ENCODE measurements at regions not wholly inside any gene's neighbourhood (a gene's known extent, or its start where the extent isn't known, plus 50 kb on each side); places are given as distances from the start of the nearest gene placed in this dataset.

DNA sequence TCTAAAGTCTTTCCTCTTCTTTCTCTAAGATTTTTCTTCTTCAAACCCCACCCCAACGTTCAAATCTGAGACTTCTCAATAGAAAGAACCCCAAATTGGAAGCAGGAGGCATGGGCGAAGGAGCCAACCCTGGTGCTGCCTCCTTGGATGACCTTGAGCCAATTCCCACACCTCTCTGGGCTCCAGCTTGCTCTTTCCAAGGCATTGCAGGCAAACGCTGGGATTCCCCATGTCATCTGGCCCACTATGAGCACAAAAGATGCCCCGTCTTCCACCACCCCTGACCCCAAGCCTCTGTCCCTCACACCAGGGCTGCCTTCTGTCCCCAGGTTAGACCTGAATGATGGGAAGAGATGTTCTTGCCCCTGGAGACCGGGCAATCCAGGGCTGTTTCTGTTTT is 57.0 kb downstream of the TTC32 start:
- TF ChIP-seq SIN3A (IDR thresholded peaks at IDR 0.05; ENCODE audit: borderline replicate concordance, insufficient read depth, low read length) (no peak), TAF1 (IDR thresholded peaks at IDR 0.05; ENCODE audit: borderline replicate concordance, insufficient read depth, low read length) (no peak), POLR2AphosphoS5 (IDR thresholded peaks at IDR 0.05; ENCODE audit: low read depth, low read length) (no peak)
- TF ChIP-seq, protein P1, sequence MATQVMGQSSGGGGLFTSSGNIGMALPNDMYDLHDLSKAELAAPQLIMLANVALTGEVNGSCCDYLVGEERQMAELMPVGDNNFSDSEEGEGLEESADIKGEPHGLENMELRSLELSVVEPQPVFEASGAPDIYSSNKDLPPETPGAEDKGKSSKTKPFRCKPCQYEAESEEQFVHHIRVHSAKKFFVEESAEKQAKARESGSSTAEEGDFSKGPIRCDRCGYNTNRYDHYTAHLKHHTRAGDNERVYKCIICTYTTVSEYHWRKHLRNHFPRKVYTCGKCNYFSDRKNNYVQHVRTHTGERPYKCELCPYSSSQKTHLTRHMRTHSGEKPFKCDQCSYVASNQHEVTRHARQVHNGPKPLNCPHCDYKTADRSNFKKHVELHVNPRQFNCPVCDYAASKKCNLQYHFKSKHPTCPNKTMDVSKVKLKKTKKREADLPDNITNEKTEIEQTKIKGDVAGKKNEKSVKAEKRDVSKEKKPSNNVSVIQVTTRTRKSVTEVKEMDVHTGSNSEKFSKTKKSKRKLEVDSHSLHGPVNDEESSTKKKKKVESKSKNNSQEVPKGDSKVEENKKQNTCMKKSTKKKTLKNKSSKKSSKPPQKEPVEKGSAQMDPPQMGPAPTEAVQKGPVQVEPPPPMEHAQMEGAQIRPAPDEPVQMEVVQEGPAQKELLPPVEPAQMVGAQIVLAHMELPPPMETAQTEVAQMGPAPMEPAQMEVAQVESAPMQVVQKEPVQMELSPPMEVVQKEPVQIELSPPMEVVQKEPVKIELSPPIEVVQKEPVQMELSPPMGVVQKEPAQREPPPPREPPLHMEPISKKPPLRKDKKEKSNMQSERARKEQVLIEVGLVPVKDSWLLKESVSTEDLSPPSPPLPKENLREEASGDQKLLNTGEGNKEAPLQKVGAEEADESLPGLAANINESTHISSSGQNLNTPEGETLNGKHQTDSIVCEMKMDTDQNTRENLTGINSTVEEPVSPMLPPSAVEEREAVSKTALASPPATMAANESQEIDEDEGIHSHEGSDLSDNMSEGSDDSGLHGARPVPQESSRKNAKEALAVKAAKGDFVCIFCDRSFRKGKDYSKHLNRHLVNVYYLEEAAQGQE (IDR thresholded peaks at IDR 0.05; ENCODE audit: insufficient read depth in 1 of 2, low read depth in 2 of 2, low read length in 2 of 2): no peak

Data from PFSK-1 (cell line).